ENCODE measurements at regions not wholly inside any gene's neighbourhood (a gene's known extent, or its start where the extent isn't known, plus 50 kb on each side); places are given as distances from the start of the nearest gene placed in this dataset.

GRCh38 chr15:100703032-100703578, 100.7 kb downstream of the ASB7 start:
- in situ Hi-C loops (cut with MboI; ENCODE audit: low sequenced_read_pairs, unreplicated experiment) = no loop called here
- TF ChIP-seq, protein P1, sequence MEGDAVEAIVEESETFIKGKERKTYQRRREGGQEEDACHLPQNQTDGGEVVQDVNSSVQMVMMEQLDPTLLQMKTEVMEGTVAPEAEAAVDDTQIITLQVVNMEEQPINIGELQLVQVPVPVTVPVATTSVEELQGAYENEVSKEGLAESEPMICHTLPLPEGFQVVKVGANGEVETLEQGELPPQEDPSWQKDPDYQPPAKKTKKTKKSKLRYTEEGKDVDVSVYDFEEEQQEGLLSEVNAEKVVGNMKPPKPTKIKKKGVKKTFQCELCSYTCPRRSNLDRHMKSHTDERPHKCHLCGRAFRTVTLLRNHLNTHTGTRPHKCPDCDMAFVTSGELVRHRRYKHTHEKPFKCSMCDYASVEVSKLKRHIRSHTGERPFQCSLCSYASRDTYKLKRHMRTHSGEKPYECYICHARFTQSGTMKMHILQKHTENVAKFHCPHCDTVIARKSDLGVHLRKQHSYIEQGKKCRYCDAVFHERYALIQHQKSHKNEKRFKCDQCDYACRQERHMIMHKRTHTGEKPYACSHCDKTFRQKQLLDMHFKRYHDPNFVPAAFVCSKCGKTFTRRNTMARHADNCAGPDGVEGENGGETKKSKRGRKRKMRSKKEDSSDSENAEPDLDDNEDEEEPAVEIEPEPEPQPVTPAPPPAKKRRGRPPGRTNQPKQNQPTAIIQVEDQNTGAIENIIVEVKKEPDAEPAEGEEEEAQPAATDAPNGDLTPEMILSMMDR (IDR thresholded peaks at IDR 0.05; ENCODE audit: borderline replicate concordance, control extremely low read depth, extremely low read depth, insufficient read depth, missing control alignments) = no peak
- peak; percentile 75 for DNase-seq (ENCODE audit: low spot score)

DNA sequence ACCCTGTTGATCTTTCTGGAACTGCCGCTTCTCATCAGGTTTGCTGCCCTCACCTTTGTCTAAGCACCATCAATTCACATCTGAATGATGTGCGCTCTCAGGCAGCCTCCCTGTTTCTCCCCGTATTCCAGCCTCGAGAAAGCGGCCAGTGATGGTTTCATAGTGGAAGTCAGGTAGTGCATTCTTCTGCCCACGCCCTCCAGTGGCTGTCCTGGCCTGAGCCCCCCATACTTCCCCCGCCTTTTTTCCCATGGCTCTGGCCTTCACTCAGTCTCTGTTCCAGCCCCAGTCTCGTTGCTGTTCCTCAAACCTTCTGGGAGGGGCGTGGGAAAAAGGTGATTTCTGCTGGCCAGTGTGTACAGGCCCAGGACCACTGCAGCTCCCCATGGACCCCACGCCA, 101.3 kb downstream of the ASB7 start:
- TF ChIP-seq, protein P1 (IDR thresholded peaks at IDR 0.05; ENCODE audit: borderline replicate concordance, control extremely low read depth, extremely low read depth, insufficient read depth, missing control alignments) = no peak
- in situ Hi-C loops (cut with MboI; ENCODE audit: low sequenced_read_pairs, unreplicated experiment) = no loop called here
- DNase-seq (ENCODE audit: low spot score) = peak; percentile 28

GRCh38 chr15:100704281-100705055, 102.1 kb downstream of the ASB7 start:
- TF ChIP-seq, protein P1 (IDR thresholded peaks at IDR 0.05; ENCODE audit: borderline replicate concordance, control extremely low read depth, extremely low read depth, insufficient read depth, missing control alignments) = no peak
- no peak for DNase-seq (ENCODE audit: low spot score)
- in situ Hi-C loops (cut with MboI; ENCODE audit: low sequenced_read_pairs, unreplicated experiment) = no loop called here

DNA sequence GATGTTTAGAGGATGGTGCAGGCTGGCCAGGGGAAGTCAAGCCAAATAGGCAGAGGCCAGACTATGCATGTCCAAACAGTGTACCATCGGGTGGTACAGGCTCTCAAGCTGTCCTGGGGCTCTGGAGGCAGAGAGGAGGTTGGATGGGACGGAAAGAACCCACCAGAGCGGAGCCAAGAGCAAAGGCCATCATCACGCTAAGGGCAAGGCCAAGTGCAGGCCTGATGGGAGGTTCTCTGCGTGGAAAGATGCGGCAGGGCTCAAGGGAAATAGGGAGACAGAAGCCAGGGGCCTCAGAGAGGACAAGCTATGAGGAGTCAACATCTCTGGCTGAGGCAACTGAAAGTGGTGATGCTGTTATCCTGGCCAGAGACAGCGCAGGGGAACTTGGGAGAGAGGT, 102.7 kb downstream of the ASB7 start:
- in situ Hi-C loops (cut with MboI; ENCODE audit: low sequenced_read_pairs, unreplicated experiment) = no loop called here
- TF ChIP-seq, protein P1 (IDR thresholded peaks at IDR 0.05; ENCODE audit: borderline replicate concordance, control extremely low read depth, extremely low read depth, insufficient read depth, missing control alignments) = no peak
- DNase-seq (ENCODE audit: low spot score) = peak; percentile 10

- no peak for DNase-seq (ENCODE audit: low spot score)
- in situ Hi-C loops (cut with MboI; ENCODE audit: low sequenced_read_pairs, unreplicated experiment) = no loop called here
- TF ChIP-seq, protein P1 (IDR thresholded peaks at IDR 0.05; ENCODE audit: borderline replicate concordance, control extremely low read depth, extremely low read depth, insufficient read depth, missing control alignments) = no peak
These were observed 103.5 kb downstream of the ASB7 start for GRCh38 chr15:100705841-100706240.

DNA sequence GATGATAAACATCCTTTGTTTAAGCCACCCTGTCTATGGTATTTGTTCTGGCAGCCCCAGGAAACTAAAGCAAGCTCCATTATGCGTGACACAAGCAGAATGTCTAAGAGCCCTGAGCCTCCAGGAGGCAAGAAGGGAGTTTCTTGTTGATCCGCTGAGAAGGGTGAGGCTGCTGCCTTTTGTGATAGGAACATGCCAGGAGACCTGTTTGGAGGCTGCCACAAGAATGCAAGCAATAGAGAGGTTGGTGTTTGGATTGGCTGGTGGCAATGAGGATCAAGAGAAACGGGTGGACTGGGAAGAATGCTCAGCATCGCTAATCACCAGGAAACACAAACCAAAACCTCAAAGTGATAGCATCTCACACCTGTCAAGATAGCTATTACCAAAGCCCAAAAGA, 104.8 kb downstream of the ASB7 start:
- in situ Hi-C loops (cut with MboI; ENCODE audit: low sequenced_read_pairs, unreplicated experiment) = no loop called here
- TF ChIP-seq, protein P1 (IDR thresholded peaks at IDR 0.05; ENCODE audit: borderline replicate concordance, control extremely low read depth, extremely low read depth, insufficient read depth, missing control alignments) = no peak
- DNase-seq (ENCODE audit: low spot score) = no peak

Measured in GM13976 (cell line).